GM21381 (cell line): ENCODE measurements at regions not wholly inside any gene's neighbourhood (a gene's known extent, or its start where the extent isn't known, plus 50 kb on each side); places are given as distances from the start of the nearest gene placed in this dataset.

ENCODE experiments used
- ATAC-seq: cut with Tn5 transposase; IDR thresholded peaks from one replicate; pipeline ENCODE4 v1.9.1; 2021; ENCODE audit warnings: mild to moderate bottlenecking, moderate library complexity; ENCODE audit not compliant: unreplicated experiment

GRCh38 chr6:157755746-157756411 lies 67.2 kb upstream of the SNX9 start:
- no peak for ATAC-seq

- ATAC-seq: no peak
Measured at GRCh38 chr6:157756708-157757429, 66.2 kb upstream of the SNX9 start.

GRCh38 chr6:157757430-157758403 lies 65.3 kb upstream of the SNX9 start:
- ATAC-seq: no peak

- ATAC-seq: no peak
Measured at GRCh38 chr6:157758516-157759023, 64.5 kb upstream of the SNX9 start.

- no peak for ATAC-seq
Measured at GRCh38 chr6:157759028-157759427, 64.0 kb upstream of the SNX9 start.

- no peak for ATAC-seq
Measured at GRCh38 chr6:157760137-157760536, 62.9 kb upstream of the SNX9 start.

- ATAC-seq: no peak
Measured at GRCh38 chr6:157760589-157761330, 62.3 kb upstream of the SNX9 start.

- ATAC-seq: peak; percentile 41
Measured at GRCh38 chr6:157761331-157761921, 61.6 kb upstream of the SNX9 start.

GRCh38 chr6:157761926-157762325 lies 61.1 kb upstream of the SNX9 start:
- ATAC-seq: no peak

- ATAC-seq: no peak
Measured at GRCh38 chr6:157762636-157763035, 60.4 kb upstream of the SNX9 start.

- ATAC-seq: no peak
Measured at GRCh38 chr6:157763129-157763903, 59.7 kb upstream of the SNX9 start.

GRCh38 chr6:157763904-157764177 lies 59.2 kb upstream of the SNX9 start:
- no peak for ATAC-seq

GRCh38 chr6:157764178-157765068 lies 58.6 kb upstream of the SNX9 start:
- ATAC-seq: peak; percentile 47

- ATAC-seq: no peak
Measured at GRCh38 chr6:157766901-157767774, 55.9 kb upstream of the SNX9 start.

- ATAC-seq: no peak
Measured at GRCh38 chr6:157767775-157768156, 55.3 kb upstream of the SNX9 start.

- peak; percentile 27 for ATAC-seq
Measured at GRCh38 chr6:157768304-157768703, 54.7 kb upstream of the SNX9 start.

GRCh38 chr6:157768863-157769551 lies 54.0 kb upstream of the SNX9 start:
- ATAC-seq: no peak
